NCI-H2171 treated with DMSO at 0.1 percent for 48 hours (cell line): ENCODE measurements at regions not wholly inside any gene's neighbourhood (a gene's known extent, or its start where the extent isn't known, plus 50 kb on each side); places are given as distances from the start of the nearest gene placed in this dataset.
"Not testable (repeated sequence)": the region's sequence is repeated elsewhere in the genome, so short reads cannot be mapped to it uniquely, and the experiment has no call there.

Experiments
- DNase-seq: peaks from one replicate; lab custom pipeline; 2025; lab: John Stamatoyannopoulos, UW

GRCh38 chr19:28601723-28602440 lies 611.1 kb downstream of the UQCRFS1 start:
- DNase-seq, result no peak

- DNase-seq, result no peak
Measured at GRCh38 chr19:28598861-28599260, 614.1 kb downstream of the UQCRFS1 start.

- no peak for DNase-seq
Measured at GRCh38 chr19:28596561-28597071, 616.3 kb downstream of the UQCRFS1 start.

GRCh38 chr19:28595722-28596480 lies 617.0 kb downstream of the UQCRFS1 start:
- DNase-seq, result no peak

GRCh38 chr19:28594737-28595136 lies 618.2 kb downstream of the UQCRFS1 start:
- DNase-seq, result no peak

GRCh38 chr19:28589991-28590411 lies 623.0 kb downstream of the UQCRFS1 start:
- DNase-seq, result not testable (repeated sequence)

GRCh38 chr19:28586474-28586873 lies 626.5 kb downstream of the UQCRFS1 start:
- no peak for DNase-seq

- no peak for DNase-seq
Measured at GRCh38 chr19:28585796-28586195, 627.2 kb downstream of the UQCRFS1 start.

GRCh38 chr19:28583713-28584112 lies 629.2 kb downstream of the UQCRFS1 start:
- DNase-seq, result no peak

- no peak for DNase-seq
Measured at GRCh38 chr19:28583242-28583641, 629.7 kb downstream of the UQCRFS1 start.

GRCh38 chr19:28582796-28583195 lies 630.2 kb downstream of the UQCRFS1 start:
- no peak for DNase-seq

GRCh38 chr19:28582344-28582743 lies 630.6 kb downstream of the UQCRFS1 start:
- DNase-seq, result no peak

- no peak for DNase-seq
Measured at GRCh38 chr19:28581468-28581770, 631.5 kb downstream of the UQCRFS1 start.

GRCh38 chr19:28578786-28579505 lies 634.0 kb downstream of the UQCRFS1 start:
- no peak for DNase-seq

- no peak for DNase-seq
Measured at GRCh38 chr19:28578208-28578607, 634.7 kb downstream of the UQCRFS1 start.

GRCh38 chr19:28577666-28578065 lies 635.3 kb downstream of the UQCRFS1 start:
- DNase-seq, result no peak

- DNase-seq, result no peak
Measured at GRCh38 chr19:28577233-28577632, 635.7 kb downstream of the UQCRFS1 start.

- DNase-seq, result no peak
Measured at GRCh38 chr19:28575816-28576215, 637.1 kb downstream of the UQCRFS1 start.

GRCh38 chr19:28575312-28575711 lies 637.6 kb downstream of the UQCRFS1 start:
- DNase-seq, result not testable (repeated sequence)

GRCh38 chr19:28574212-28574611 lies 638.7 kb downstream of the UQCRFS1 start:
- no peak for DNase-seq

- DNase-seq, result no peak
Measured at GRCh38 chr19:28569132-28570131, 643.5 kb downstream of the UQCRFS1 start.
